ENCODE measurements at regions not wholly inside any gene's neighbourhood (a gene's known extent, or its start where the extent isn't known, plus 50 kb on each side); places are given as distances from the start of the nearest gene placed in this dataset.

DNA sequence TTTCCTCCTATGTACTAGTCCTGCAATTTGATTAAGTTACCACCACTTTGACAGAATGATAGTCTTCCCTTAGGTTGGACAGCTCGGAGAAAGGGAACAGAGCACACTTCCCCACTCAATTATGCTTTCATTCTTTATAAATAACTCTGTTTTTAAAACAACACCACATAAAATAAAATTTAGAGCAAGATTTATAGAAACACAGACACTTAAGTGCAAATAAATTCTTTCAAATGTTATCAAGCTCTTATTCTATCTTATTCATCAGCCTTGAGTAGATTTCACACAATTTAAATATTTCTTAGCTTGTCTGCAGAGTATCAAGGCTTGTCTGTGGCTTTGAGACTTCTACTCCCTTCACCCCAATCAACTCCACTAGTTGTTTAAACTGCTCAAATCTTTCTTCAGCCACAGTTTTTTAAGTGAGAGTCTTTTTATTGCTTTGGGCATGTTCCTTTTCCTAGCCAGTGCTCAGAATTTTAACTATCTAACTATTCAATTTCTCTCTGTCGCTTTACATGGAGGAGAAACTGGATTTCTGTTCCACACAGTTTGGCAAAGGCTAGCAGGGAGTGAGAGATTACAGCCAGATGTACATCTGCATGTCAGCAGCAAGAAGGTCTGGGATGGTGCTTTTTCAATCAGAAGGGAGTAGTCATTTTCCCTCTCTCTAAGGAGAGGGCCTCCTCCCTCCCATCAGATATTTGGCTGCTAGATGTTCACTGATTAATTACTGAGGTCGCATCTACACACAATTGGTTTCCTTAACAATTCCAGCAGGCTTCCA is 53.1 kb upstream of the PLAC1 start:
- no peaks in the 10 kb centered on the region for H3K79me2 ChIP-seq (ENCODE audit: control insufficient read depth in 1 of 2, insufficient read depth in 2 of 2, low read length in 2 of 2)
- H4K5ac ChIP-seq (ENCODE audit: insufficient read length, low read depth, low read length) = no peak overlapping the region
- DNase-seq (ENCODE audit: low read depth in 1 of 2, low spot score in 2 of 2) (no peak), FAIRE-seq (no peak)
- no peaks in the 10 kb centered on the region for H3K79me1 ChIP-seq (ENCODE audit: low read depth, low read length)
- no peak overlapping the region for H3K4me2 ChIP-seq (ENCODE audit: insufficient read depth in 1 of 2, low read depth in 2 of 2, low read length in 2 of 2)
- no peaks in the 10 kb centered on the region for H3K27me3 ChIP-seq (replicated peaks in 1 of 4; ENCODE audit: control insufficient read depth in 3 of 4, extremely low read depth in 1 of 4, insufficient read depth in 3 of 4, low read length in 3 of 4)
- H3K23me2 ChIP-seq (ENCODE audit: low read depth, low read length) = no peaks in the 10 kb centered on the region
- H3K9me3 ChIP-seq (ENCODE audit: insufficient read depth in 2 of 2, low read depth in 1 of 2, low read length in 1 of 2) = no peaks in the 10 kb centered on the region
- ChIA-PET CTCF (ENCODE audit: partially characterized antibody) (interaction anchor here (0.9 kb wide), 1 partner anchor 38 kb away, joined by 3 read pairs; no protein-coding TSS in a partner anchor), POLR2A (ENCODE audit: partially characterized antibody) (no interaction called here)
- H3K27ac ChIP-seq (ENCODE audit: low read depth, low read length) = no peak overlapping the region
- no peak overlapping the region for H2BK5ac ChIP-seq (ENCODE audit: low read depth, low read length)
- no peak overlapping the region for H3K23ac ChIP-seq (ENCODE audit: insufficient read length)
- no peak overlapping the region for H2AFZ ChIP-seq (ENCODE audit: low read length)
- no peak overlapping the region for H3K14ac ChIP-seq (ENCODE audit: insufficient read length)
- TF ChIP-seq CHD1 (IDR thresholded peaks at IDR 0.05; ENCODE audit: low read depth, low read length) (no peak), GABPA (IDR thresholded peaks at IDR 0.05; ENCODE audit: borderline replicate concordance, insufficient read depth, low read length) (no peak), YY1 (IDR thresholded peaks at IDR 0.05; ENCODE audit: low read depth, low read length) (no peak), CHD2 (IDR thresholded peaks at IDR 0.05; ENCODE audit: low read length) (no peak), TAF1 (IDR thresholded peaks at IDR 0.05; ENCODE audit: low read depth, low read length) (no peak), SP4 (IDR thresholded peaks at IDR 0.05; ENCODE audit: low read length) (no peak), ZNF274 (IDR thresholded peaks at IDR 0.05; ENCODE audit: borderline replicate concordance, extremely low read depth, low read length) (no peak), POU5F1 (IDR thresholded peaks at IDR 0.05; ENCODE audit: low read depth, low read length) (no peak), TAF7 (optimal IDR thresholded peaks at IDR 0.05; ENCODE audit: borderline replicate concordance, low read depth, low read length) (no peak), TCF12 (IDR thresholded peaks at IDR 0.05; ENCODE audit: low read depth, low read length) (no peak), CREB1 (IDR thresholded peaks at IDR 0.05) (no peak), SIN3A (conservative IDR thresholded peaks at IDR 0.05 in 1 of 2, IDR thresholded peaks at IDR 0.05 in 1 of 2; ENCODE audit: low read depth in 1 of 2, low read length in 2 of 2) (no peak)
- H3K9ac ChIP-seq (replicated peaks in 1 of 4; ENCODE audit: extremely low read depth in 1 of 4, low read depth in 3 of 4, low read length in 3 of 4) = no peak overlapping the region
- peaks cover 0 to 6% (median 2%) of the 10 kb centered on the region in 4 experiments; a peak in 4 of 7 replicates for H3K4me1 ChIP-seq (replicated peaks in 1 of 4; ENCODE audit: control insufficient read depth in 3 of 4, insufficient read depth in 4 of 4, low read length in 3 of 4)
- no peak overlapping the region for H2AK5ac ChIP-seq (ENCODE audit: low read depth, low read length)
- H2BK120ac ChIP-seq (replicated peaks; ENCODE audit: low read depth, low read length) = no peak overlapping the region
- no peak overlapping the region for H3K18ac ChIP-seq (ENCODE audit: extremely low read depth, low read length)
- H4K20me1 ChIP-seq (replicated peaks in 1 of 2; ENCODE audit: control insufficient read depth in 1 of 2, insufficient read depth in 2 of 2, low read length in 2 of 2) = no peaks in the 10 kb centered on the region
- H2BK20ac ChIP-seq (ENCODE audit: low read length) = no peak overlapping the region
- 91% methylated on average over 3 of the region's 3 CpGs; no CpG with 5 or more reads in 1 of the 2 experiments for WGBS, 2 experiments (ENCODE audit: extremely low coverage in 1 of 2, insufficient coverage in 1 of 2, insufficient read length in 1 of 2, insufficient replicate concordance in 2 of 2, low coverage in 1 of 2, low lambda C conversion rate in 2 of 2, missing lambda C conversion rate in 1 of 2)
- no peak overlapping the region for H3K56ac ChIP-seq (replicated peaks; ENCODE audit: insufficient read length, low read depth, low read length)
- H3K4ac ChIP-seq (replicated peaks; ENCODE audit: insufficient read length, low read depth, low read length) = no peak overlapping the region
- no peaks in the 10 kb centered on the region for H3K36me3 ChIP-seq (ENCODE audit: control insufficient read depth in 2 of 4, insufficient read depth in 4 of 4, low read length in 3 of 4)
- no peak overlapping the region for H2BK12ac ChIP-seq (ENCODE audit: low read depth, low read length)
- no peak overlapping the region for H4K91ac ChIP-seq (replicated peaks; ENCODE audit: insufficient read length, low read length)
- H3K4me3 ChIP-seq (ENCODE audit: extremely low read depth in 1 of 4, insufficient read depth in 2 of 4, low read depth in 3 of 4, low read length in 4 of 4) = no peak overlapping the region
- H4K8ac ChIP-seq (ENCODE audit: extremely low read depth, insufficient read depth, low read length) = no peak overlapping the region
- H2BK15ac ChIP-seq (ENCODE audit: low read length) = no peak overlapping the region

Measured in H1 (cell line).